Myocyte (in vitro differentiated cells): ENCODE measurements at regions not wholly inside any gene's neighbourhood (a gene's known extent, or its start where the extent isn't known, plus 50 kb on each side); places are given as distances from the start of the nearest gene placed in this dataset.

Experiments
- DNase-seq: peaks from one replicate; pipeline ENCODE4 v3.0.0-alpha.2; 2012; ENCODE audit warnings: low read depth

DNA sequence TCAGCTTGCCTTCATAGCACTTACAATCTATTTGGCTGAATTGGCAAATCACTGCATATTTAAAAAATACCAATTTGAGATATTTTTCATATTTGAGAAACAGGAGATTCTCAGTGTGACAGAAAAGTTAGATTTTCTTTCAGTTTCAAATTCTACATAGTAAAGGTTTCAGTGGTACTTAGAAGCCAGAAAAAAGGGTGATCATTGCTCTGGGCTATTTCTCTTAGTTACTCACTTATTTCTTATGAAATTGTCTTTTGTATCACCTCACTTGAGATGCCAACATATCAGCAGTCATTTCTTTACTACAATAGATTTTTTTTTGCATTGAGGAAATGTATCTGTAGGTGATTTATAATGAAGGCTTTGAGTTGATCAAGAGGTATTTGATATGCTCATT lies 478.2 kb downstream of the GATA3 start:
- DNase-seq, result no peak

DNA sequence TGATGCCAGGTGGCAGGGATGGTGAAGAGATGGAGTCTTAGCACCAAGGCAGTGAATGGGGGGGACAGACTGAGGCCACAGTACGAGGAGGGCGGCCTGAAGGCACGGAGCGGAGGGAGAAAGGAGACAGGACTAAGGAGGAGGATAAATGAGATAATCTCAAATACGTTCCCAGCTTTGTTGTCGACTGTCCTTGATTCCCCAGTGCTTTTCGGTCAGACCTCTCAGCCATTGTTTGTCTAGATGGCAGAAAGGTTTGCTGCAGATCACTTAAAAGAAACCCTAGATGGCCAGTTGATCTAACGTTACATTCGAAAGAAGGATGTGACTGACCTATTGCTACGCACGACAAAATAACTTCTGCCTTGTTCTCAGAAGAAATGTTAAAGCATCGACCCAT lies 479.0 kb downstream of the GATA3 start:
- DNase-seq, result no peak

DNA sequence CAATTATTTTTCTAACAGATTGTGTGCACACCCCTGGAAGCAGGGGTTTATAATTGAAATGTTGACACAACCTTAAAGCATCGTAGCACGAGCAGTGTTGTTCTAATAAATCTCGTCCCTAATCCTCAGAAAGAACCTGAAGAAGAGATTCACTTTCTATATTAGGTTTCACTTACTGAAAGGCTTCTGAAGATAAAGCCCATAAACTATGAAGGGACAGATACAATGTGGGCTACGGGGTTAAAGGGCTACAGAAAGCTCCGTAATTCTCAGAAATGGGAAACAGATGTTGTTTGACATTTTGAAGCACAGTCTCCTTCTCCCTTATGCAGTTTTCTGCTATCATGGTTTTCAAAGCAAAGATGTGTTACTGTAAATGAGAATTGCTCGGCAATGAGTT lies 479.6 kb downstream of the GATA3 start:
- no peak for DNase-seq

DNA sequence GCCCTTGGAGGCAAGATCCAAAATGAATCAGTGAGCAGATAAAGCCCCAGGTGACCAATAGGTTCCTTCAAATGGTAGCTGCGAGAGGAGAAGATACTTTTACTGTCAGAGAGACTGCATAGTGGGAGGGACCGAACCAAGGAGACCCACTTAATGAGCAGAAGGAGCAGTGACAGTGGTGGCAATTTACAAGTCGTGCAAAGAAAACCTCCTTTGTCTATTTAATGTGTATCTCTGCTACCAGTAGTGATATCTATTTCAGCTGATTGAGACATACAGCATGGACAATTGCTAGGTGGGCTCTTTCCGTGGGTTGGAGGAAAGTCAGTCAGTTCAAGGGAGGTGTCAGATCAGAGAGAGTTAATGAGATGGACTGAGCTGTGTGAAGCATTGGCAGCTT lies 480.4 kb downstream of the GATA3 start:
- DNase-seq, result no peak

DNA sequence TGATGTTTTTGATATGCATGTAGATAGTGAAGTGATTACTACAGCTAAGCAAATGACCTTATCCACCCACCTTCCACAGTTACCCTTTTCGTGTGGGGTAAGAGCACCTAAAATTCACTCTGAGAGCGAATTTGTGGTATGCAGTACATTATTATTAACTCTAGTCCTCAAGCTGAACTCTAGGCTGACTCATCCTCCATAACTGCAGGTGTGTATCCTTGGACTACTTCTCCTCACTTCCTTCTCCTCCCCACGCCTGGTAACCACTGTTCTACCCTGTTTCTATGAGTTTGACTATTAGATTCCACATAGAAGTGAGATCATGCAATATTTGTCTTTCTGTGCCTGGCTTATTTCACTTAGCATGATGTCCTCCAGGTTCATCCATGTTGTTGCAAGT lies 484.6 kb downstream of the GATA3 start:
- no peak for DNase-seq

- no peak for DNase-seq
Observed at GRCh38 chr10:8543361-8544056, 489.0 kb downstream of the GATA3 start.

- no peak for DNase-seq
Observed at GRCh38 chr10:8544057-8544380, 489.5 kb downstream of the GATA3 start.

DNA sequence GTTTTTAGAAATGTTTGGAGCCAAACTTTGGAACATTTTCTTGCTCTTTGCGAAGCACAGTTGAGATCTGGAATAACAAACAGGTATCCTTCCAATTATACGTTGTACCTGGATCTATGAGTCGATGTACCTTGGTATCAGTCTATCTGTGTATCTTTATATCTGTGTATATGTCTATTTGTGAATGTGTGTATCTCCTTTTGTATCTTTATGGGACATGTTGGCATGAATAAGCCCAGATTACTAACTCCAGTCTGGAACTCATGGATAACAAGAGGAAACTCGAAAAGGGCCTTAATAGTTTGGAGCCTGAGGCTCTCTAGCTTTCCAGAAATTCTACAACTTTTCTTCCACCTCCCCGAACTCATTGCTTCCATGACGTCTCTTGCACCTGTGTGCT lies 490.0 kb downstream of the GATA3 start:
- no peak for DNase-seq

DNA sequence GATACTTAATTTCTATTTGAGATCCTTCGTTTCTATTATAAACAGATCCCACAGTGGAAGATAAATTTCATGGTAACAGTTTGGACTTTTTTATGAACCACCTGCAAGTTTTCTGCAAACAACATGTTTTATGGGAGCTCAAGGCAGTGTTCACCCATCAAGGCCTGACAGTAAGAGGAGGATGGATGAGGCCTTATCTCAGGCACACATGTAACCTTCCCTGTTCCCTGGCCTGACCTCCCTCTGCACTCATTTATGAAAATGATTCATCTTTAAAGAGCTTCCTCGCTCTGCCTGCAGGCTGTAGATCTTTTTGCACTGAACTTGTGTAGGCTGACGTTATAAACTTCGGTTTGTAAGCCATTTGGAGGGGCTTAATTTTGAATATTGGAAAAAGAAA lies 500.1 kb downstream of the GATA3 start:
- DNase-seq, result no peak

DNA sequence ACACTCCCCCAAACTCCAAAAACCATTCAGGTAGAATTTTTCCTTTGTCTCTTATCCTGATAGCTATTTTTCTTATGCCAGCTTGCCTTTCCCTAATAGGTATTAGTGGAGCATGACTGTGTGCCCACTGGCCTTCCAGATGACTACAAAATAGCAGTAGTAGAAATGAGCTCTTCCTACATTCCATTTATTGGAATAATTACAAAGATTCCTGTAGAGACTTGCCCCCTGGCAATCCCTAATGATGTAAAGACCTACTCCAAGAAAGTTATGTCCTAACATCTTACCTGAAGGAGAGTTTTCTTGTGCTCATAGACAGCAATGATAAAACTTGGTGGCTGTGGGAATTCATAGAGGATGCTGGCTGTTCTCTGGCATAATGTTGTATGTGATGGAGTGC lies 501.8 kb downstream of the GATA3 start:
- no peak for DNase-seq

DNA sequence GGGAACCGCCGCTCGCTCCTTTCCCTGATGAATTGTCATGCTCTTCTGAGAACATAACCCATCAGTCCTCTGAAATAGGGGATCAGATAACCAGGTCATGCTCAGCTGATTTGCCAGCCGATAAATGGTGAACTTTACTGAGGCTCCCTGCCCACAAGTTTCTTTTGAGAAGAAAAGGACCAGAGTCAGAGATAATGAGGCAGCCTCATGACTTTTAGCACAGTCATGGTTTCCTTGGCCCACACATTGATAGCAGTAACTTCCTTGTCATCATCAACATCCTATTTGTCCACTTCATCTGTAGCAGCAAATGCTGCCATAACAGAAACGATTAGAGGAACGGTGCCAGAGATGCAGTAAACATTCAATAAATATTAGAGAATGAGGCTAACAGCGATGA lies 509.0 kb downstream of the GATA3 start:
- no peak for DNase-seq

DNA sequence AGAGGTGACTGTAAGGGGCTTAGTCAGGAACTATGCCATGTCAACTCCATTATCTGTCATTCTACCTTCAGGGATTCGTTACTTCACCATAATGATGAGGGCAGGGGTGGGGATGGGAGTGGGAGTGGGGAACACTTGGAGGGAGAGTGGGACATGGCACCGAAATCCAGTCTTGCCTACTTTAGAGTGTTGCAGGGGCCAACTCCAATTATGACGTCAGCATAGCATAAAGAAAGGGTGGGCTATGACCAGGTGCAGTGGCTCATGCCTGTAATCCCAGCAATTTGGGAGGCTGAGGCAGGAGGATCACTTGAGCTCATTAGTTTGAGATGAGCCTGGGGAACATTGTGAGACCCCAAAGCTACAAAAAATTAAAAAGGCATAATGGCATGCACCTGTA lies 512.2 kb downstream of the GATA3 start:
- DNase-seq, result no peak

DNA sequence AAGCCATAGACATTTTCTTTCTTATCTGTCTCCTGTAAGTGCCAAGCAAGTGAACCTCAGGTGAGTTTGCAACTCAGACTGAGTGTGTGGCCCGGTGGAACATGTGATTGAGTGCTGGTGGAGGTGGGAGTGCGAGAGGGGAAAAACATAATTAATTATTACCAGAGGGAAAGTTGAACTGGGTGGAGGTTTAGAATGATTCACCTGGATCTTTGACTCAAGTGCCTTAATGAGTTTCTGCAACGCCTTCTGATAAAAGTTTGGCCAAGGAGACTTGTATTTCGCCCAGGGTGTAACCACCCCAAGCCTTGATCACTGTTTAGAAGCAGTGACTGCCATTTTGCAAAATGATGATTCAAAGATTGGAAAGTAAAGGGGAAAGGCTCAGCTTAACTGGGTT lies 513.9 kb downstream of the GATA3 start:
- no peak for DNase-seq

DNA sequence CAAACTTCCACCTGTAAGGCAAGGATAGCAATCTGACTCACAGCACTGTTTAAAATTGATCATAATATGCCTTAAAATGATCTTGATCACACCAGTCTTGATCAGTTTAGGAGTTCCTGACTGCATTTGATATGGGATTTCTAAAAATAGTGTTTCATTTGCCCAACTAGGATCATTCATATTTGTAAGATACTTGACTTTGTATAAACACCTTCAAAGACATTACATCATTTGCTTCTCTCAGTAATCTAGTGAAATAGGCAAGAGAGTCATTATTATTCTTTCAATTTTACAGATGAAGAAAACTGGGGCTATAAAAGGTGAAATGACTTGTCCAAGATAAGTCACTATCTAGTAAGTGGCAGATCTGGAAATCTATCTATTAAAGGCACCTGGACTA lies 521.1 kb downstream of the GATA3 start:
- DNase-seq, result no peak

DNA sequence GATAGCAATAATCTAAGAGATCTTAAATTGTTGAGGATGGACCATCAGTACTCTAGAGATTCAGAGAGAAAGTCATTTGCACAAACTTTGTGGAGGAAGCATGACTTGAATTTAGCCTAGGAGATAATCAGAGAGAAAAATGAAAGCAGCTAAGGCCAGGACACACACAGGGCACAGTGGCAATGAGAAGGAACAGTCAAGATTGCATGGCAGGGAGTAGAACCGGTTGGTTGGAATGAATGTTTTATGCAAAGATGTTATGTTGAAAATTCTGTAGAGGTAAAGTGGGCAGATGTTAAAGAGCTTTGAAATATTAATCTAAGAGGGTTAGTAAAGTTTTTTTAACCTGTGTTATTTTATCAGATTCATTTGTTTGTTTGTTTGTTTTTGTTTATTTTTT lies 521.8 kb downstream of the GATA3 start:
- DNase-seq, result no peak

DNA sequence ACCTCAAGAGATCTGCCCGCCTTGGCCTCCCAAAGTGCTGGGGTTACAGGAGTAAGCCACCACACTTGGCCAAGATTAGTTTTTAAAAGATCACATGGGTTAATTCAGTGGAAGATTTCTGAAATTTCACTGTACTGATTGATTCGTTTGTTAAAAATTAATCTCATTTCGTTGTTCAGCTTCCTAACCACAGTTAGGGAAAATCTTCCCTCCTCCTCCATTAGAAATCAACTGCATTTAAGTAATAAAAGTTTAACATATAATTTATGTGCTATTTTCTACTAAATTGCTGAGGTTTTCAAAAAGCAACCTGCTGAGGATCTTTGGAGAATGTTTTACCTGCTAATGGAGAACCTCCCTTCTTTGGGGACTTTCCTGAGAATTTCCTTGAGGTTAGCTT lies 522.4 kb downstream of the GATA3 start:
- no peak for DNase-seq

GRCh38 chr10:8577686-8578085 lies 523.2 kb downstream of the GATA3 start:
- no peak for DNase-seq

DNA sequence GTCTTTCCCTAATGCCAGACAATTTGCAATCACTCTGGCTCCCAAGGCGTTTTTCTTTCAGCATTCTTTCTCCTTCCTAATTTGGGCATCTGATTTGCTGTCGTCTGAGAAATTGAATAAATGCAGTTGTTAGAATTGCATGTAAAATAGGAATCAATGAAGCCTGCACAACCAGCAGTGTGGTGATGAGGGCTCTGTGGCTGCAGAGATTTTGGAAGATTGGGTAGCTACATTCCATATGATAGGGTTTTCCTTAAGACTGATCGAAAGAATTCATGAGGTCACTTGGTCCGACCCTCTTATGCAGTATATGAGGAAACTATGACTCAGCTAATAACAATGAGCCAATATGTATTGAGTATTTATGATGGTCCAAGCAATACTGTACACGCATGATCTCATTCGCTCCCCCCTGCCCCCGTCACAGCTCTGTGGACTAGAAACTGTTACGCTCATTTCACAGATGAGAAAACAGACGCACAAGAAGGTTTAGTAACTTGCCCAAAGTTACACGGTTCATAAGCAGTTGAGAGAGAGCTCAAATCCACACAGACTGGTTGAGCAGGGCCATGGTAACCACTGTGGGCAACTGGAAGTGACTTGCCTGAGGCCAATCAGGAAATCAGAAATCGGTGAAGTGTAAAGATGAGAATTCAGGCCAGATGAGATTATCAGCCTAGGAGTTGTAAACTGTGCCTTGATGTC lies 527.2 kb downstream of the GATA3 start:
- no peak for DNase-seq

GRCh38 chr10:8583096-8583495 lies 528.6 kb downstream of the GATA3 start:
- no peak for DNase-seq

- DNase-seq, result no peak
Observed at GRCh38 chr10:8584666-8585065, 530.2 kb downstream of the GATA3 start.

- no peak for DNase-seq
Observed at GRCh38 chr10:8586504-8586903, 532.0 kb downstream of the GATA3 start.

GRCh38 chr10:8588135-8588534 lies 533.6 kb downstream of the GATA3 start:
- DNase-seq, result no peak

DNA sequence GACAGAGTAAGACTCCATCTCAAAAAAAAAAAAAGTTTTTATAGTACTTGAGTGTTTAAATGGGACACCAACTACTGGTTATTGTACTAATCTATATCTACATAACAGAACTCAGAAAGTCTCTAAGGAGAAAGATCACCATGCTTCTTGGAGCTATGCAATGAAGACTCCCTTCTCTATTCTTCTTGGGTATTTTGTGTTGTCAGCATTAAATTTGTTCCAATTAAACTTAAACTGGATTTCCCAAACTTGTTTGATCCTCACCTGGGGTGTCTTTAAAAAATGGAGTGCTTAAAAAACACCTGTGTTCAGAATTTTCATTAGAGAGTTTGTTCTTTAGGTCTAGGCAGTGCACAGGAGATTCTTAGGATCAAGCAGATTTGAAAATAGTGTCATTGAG lies 536.0 kb downstream of the GATA3 start:
- DNase-seq, result no peak

DNA sequence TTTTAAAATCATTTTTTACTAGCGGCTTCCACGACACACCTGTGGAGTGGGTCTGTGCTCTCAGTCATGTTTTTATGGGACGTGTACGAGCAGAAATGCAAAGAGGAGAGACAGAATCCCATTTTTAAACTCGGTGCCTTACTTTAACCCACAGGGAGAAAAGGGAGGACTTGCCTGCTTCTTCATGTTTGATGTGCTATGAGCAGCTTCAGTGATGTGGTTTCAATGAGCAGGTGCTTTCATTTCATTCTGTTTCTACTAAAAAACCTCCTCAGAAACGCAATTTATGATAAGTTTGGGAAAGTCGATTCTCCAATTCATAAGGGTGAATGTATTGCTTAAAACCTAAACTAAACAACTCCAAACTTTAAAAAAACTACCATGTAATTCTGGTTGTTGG lies 537.2 kb downstream of the GATA3 start:
- no peak for DNase-seq
